ENCODE measurements at regions not wholly inside any gene's neighbourhood (a gene's known extent, or its start where the extent isn't known, plus 50 kb on each side); places are given as distances from the start of the nearest gene placed in this dataset.

- TF ChIP-seq SOX6 (IDR thresholded peaks at IDR 0.05) (no peak), SOX6 (CRISPR knock-in tag; IDR thresholded peaks at IDR 0.05) (no peak), CREM (IDR thresholded peaks at IDR 0.05) (no peak), CREM (CRISPR knock-in tag; IDR thresholded peaks at IDR 0.05) (no peak), ZNF335 (CRISPR knock-in tag; IDR thresholded peaks at IDR 0.05) (no peak)
These were observed 239.1 kb upstream of the NMUR2 start (continued) for GRCh38 chr5:152644029-152644728.

- no peak overlapping the region for H3K4me3 ChIP-seq (replicated peaks in 1 of 3; ENCODE audit: insufficient read depth in 1 of 3, low read depth in 2 of 3, low read length in 3 of 3)
- H3K9ac ChIP-seq (ENCODE audit: insufficient read depth, low read depth, low read length) = no peak overlapping the region
- no peak for ATAC-seq
- ChIA-PET POLR2A (no interaction called here), CTCF (ENCODE audit: low intra/inter-chr PET ratio, low total read pairs) (no interaction called here)
- no peak for FAIRE-seq
- H2AFZ ChIP-seq (ENCODE audit: low read length) = no peak overlapping the region
- BruUV-seq (replicated peaks) = no TSS peak
- intact Hi-C loops (cut with micrococcal nuclease; ENCODE audit: unreplicated experiment) = no loop called here
- no peaks in the 10 kb centered on the region for H3K36me3 ChIP-seq (replicated peaks in 1 of 2; ENCODE audit: control insufficient read depth in 1 of 2, insufficient read depth in 2 of 2, low read length in 2 of 2)
- no peaks in the 10 kb centered on the region for H3K79me2 ChIP-seq (ENCODE audit: insufficient read depth, low read length)
- peaks cover 10% of the 10 kb centered on the region; the same call in 1 of the 2 replicates for H3K9me3 ChIP-seq (ENCODE audit: low read length)
- H3K4me2 ChIP-seq (ENCODE audit: low read depth, low read length) = no peak overlapping the region
- no peaks in the 10 kb centered on the region for H3K4me1 ChIP-seq (ENCODE audit: insufficient read depth, low read length)
- H3K27ac ChIP-seq (ENCODE audit: extremely low read length, insufficient read depth, low read length) = no peak overlapping the region
- no peak for DNase-seq (ENCODE audit: low spot score)
- in situ Hi-C loops (cut with HindIII; ENCODE audit: extremely low pct_ligation_motif_present, low pct_unique_long_range_greater_than_20kb) = no loop called here
- no peaks in the 10 kb centered on the region for H3K27me3 ChIP-seq (ENCODE audit: control insufficient read depth in 1 of 2, insufficient read depth in 2 of 2, low read length in 2 of 2)
- TF ChIP-seq ZNF703 (CRISPR knock-in tag; IDR thresholded peaks at IDR 0.05; ENCODE audit: borderline replicate concordance) = no peak
- TF ChIP-seq ZNF761 (CRISPR knock-in tag; conservative IDR thresholded peaks at IDR 0.05) = no peak
- no peak for TF ChIP-seq TBP (CRISPR knock-in tag; IDR thresholded peaks at IDR 0.05)
- no peak for TF ChIP-seq ZNF224 (CRISPR knock-in tag; IDR thresholded peaks at IDR 0.05)
- no peak for TF ChIP-seq GPBP1L1 (CRISPR knock-in tag; IDR thresholded peaks at IDR 0.05)
- no peak for TF ChIP-seq HNF4G (IDR thresholded peaks at IDR 0.05; ENCODE audit: borderline replicate concordance, low read depth, low read length)
- no peak for TF ChIP-seq HNF4G (CRISPR knock-in tag; IDR thresholded peaks at IDR 0.05; ENCODE audit: borderline replicate concordance, low read depth)
- no peaks in the 10 kb centered on the region for H4K20me1 ChIP-seq (ENCODE audit: insufficient read depth, low read length)
These were observed 244.5 kb upstream of the NMUR2 start for GRCh38 chr5:152649609-152650008.
